H9 (cell line): ENCODE measurements at regions not wholly inside any gene's neighbourhood (a gene's known extent, or its start where the extent isn't known, plus 50 kb on each side); places are given as distances from the start of the nearest gene placed in this dataset.

Experiments used
- DNase-seq: peaks from one replicate; pipeline ENCODE4 v3.0.0-alpha.2; 2017
- H2AFZ ChIP-seq: one replicate; pipeline ENCODE4 v1.6.1; 2013; ENCODE audit warnings: mild to moderate bottlenecking, low read length, control low read depth, moderate library complexity
- H2AK5ac ChIP-seq: 2 replicates; pipeline ENCODE4 v1.6.1; 2013; ENCODE audit warnings: low read length, control low read depth, mixed read lengths; ENCODE audit not compliant: insufficient read length
- H2BK120ac ChIP-seq: one replicate; pipeline ENCODE4 v1.6.1; 2013; ENCODE audit warnings: low read depth, mild to moderate bottlenecking, low read length, control low read depth, inconsistent platforms; ENCODE audit not compliant: poor library complexity, severe bottlenecking
- H2BK12ac ChIP-seq: 2 replicates; pipeline ENCODE4 v1.6.1; 2013; ENCODE audit warnings: low read length, control low read depth, mixed read lengths, low read depth; ENCODE audit not compliant: insufficient read length
- H2BK15ac ChIP-seq: 2 replicates; pipeline ENCODE4 v1.6.1; 2013; ENCODE audit warnings: low read depth, low read length, control low read depth
- H2BK20ac ChIP-seq: one replicate; pipeline ENCODE4 v1.6.1; 2013; ENCODE audit warnings: low read depth, mild to moderate bottlenecking, low read length, control low read depth, inconsistent platforms; ENCODE audit not compliant: poor library complexity, severe bottlenecking
- H2BK5ac ChIP-seq: 2 replicates; pipeline ENCODE4 v1.6.1; 2013; ENCODE audit warnings: low read length, control low read depth, mixed read lengths; ENCODE audit not compliant: insufficient read length
- H3K14ac ChIP-seq: 2 replicates; pipeline ENCODE4 v1.6.1; 2013; ENCODE audit warnings: low read length, control low read depth; ENCODE audit not compliant: insufficient read depth
- H3K18ac ChIP-seq: 2 replicates; pipeline ENCODE4 v1.6.1; 2013; ENCODE audit warnings: low read depth, mild to moderate bottlenecking, mixed read lengths, low read length, control low read depth; ENCODE audit not compliant: insufficient read length
- H3K23ac ChIP-seq: 2 replicates; pipeline ENCODE4 v1.6.1; 2013; ENCODE audit warnings: low read length, control low read depth, mixed read lengths, low read depth; ENCODE audit not compliant: insufficient read length
- H3K23me2 ChIP-seq: 2 replicates; pipeline ENCODE4 v1.6.1; 2013; ENCODE audit warnings: low read depth, mild to moderate bottlenecking, mixed read lengths, low read length, control low read depth; ENCODE audit not compliant: insufficient read length, poor library complexity, severe bottlenecking
- H3K27ac ChIP-seq: 2 replicates; pipeline ENCODE4 v1.5.1; 2013; ENCODE audit warnings: low read length, control low read depth, mixed read lengths, low read depth; ENCODE audit not compliant: insufficient read length
- H3K27me3 ChIP-seq: 2 replicates; pipeline ENCODE4 v1.6.1; 2013; ENCODE audit warnings: low read length, control low read depth, inconsistent platforms; ENCODE audit not compliant: insufficient read depth
- H3K4ac ChIP-seq: 2 replicates; pipeline ENCODE4 v1.6.1; 2013; ENCODE audit warnings: low read depth, mild to moderate bottlenecking, control low read depth, inconsistent platforms, low read length, moderate library complexity
- H3K4me1 ChIP-seq: 2 replicates; pipeline ENCODE4 v1.6.1; 2013; ENCODE audit warnings: low read length, control low read depth, inconsistent platforms; ENCODE audit not compliant: insufficient read depth
- H3K4me2 ChIP-seq: 2 replicates; pipeline ENCODE4 v1.6.1; 2013; ENCODE audit warnings: low read length, control low read depth, mixed read lengths; ENCODE audit not compliant: insufficient read length, insufficient read depth
- H3K56ac ChIP-seq: 2 replicates; pipeline ENCODE4 v1.6.1; 2013; ENCODE audit warnings: low read depth, mild to moderate bottlenecking, mixed read lengths, low read length, control low read depth; ENCODE audit not compliant: insufficient read length
- H3K79me1 ChIP-seq: 2 replicates; pipeline ENCODE4 v1.6.1; 2013; ENCODE audit warnings: low read depth, mild to moderate bottlenecking, moderate library complexity, low read length, control low read depth, inconsistent platforms; ENCODE audit not compliant: insufficient read depth, poor library complexity, severe bottlenecking
- H3K79me2 ChIP-seq: 2 replicates; pipeline ENCODE4 v1.6.1; 2013; ENCODE audit warnings: low read length, control low read depth, inconsistent platforms; ENCODE audit not compliant: insufficient read depth
- H3K9ac ChIP-seq: 2 replicates; pipeline ENCODE4 v1.6.1; 2013; ENCODE audit warnings: low read length, control low read depth, mixed read lengths; ENCODE audit not compliant: insufficient read length; ENCODE audit errors: extremely low read depth
- H3K9me3 ChIP-seq: one replicate; pipeline ENCODE4 v1.6.1; 2013; ENCODE audit warnings: low read depth, low read length, inconsistent platforms; ENCODE audit not compliant: control insufficient read depth
- H3T11ph ChIP-seq: one replicate; pipeline ENCODE4 v1.6.1; 2013; ENCODE audit warnings: mild to moderate bottlenecking, low read length, control low read depth, inconsistent platforms
- H4K20me1 ChIP-seq: one replicate; pipeline ENCODE4 v1.6.1; 2013; ENCODE audit not compliant: control insufficient read depth, insufficient read length, insufficient read depth
- H4K5ac ChIP-seq: 2 replicates; pipeline ENCODE4 v1.6.1; 2013; ENCODE audit warnings: low read depth, mild to moderate bottlenecking, mixed read lengths, low read length, control low read depth; ENCODE audit not compliant: insufficient read length
- H4K8ac ChIP-seq: replicated peaks from 2 replicates; pipeline ENCODE4 v1.6.1; 2013; ENCODE audit warnings: low read length, control low read depth, mixed read lengths, low read depth; ENCODE audit not compliant: insufficient read length
- H4K91ac ChIP-seq: 2 replicates; pipeline ENCODE4 v1.6.1; 2013; ENCODE audit warnings: low read depth, mild to moderate bottlenecking, moderate library complexity, mixed read lengths, low read length, control low read depth; ENCODE audit not compliant: insufficient read length
- H3K27ac Mint-ChIP-seq, 3 experiments: 2 replicates in 2 of 3; 3 replicates in 1 of 3; pipeline ENCODE4 v1.8.0; 2020 to 2021; ENCODE audit warnings: mixed read lengths in 3 of 3, mild to moderate bottlenecking in 1 of 3, moderate library complexity in 1 of 3
- H3K27me3 Mint-ChIP-seq: 2 replicates; pipeline ENCODE4 v1.8.0; 2021; ENCODE audit warnings: low read depth, mild to moderate bottlenecking, moderate library complexity, mixed read lengths
- H3K36me3 Mint-ChIP-seq, 3 experiments: 2 replicates in 2 of 3; 3 replicates in 1 of 3; pipeline ENCODE4 v1.8.0; 2020 to 2021; ENCODE audit warnings: low read depth in 3 of 3, mixed read lengths in 3 of 3; ENCODE audit not compliant: insufficient read depth in 1 of 3
- H3K4me1 Mint-ChIP-seq, 2 experiments: 2 replicates each; pipeline ENCODE4 v1.8.0; 2020; ENCODE audit warnings: mixed read lengths in 2 of 2
- H3K4me3 Mint-ChIP-seq, 2 experiments: 2 replicates in 1 of 2; 3 replicates in 1 of 2; pipeline ENCODE4 v1.8.0; 2020 to 2021; ENCODE audit warnings: mild to moderate bottlenecking in 2 of 2, mixed read lengths in 2 of 2, moderate library complexity in 1 of 2
- H3K9me3 Mint-ChIP-seq, 2 experiments: 2 replicates in 1 of 2; 3 replicates in 1 of 2; pipeline ENCODE4 v1.8.0; 2020; ENCODE audit warnings: mild to moderate bottlenecking in 2 of 2, mixed read lengths in 2 of 2, moderate library complexity in 1 of 2
- CTCF ChIP-seq: fragments of 200-600 bp; sonication (generic); conservative IDR thresholded peaks from 3 replicates; pipeline ENCODE4 v1.8.0; 2021; ENCODE audit warnings: antibody characterized with exemption, mild to moderate bottlenecking
- WGBS: extraction: QIAGEN DNeasy Blood & Tissue Kit; methylation state at CpG from one replicate; pipeline ENCODE4 v1.1.7; 2013; ENCODE audit warnings: missing lambda C conversion rate, low lambda C conversion rate, mixed read lengths; ENCODE audit not compliant: insufficient read length; ENCODE audit errors: extremely low coverage; 5-methylcytosine and 5-hydroxymethylcytosine counted together

- no peak overlapping the region for H2BK5ac ChIP-seq
- Mint-ChIP-seq H3K4me1 (no peaks in the 10 kb centered on the region), H3K27ac (no peak overlapping the region), H3K4me3 (no peak overlapping the region), H3K9me3 (peaks cover 0 to 4% of the 10 kb centered on the region in 2 experiments; a peak in 3 of 5 replicates), H3K36me3 (peaks cover 0 to 4% (median 0%) of the 10 kb centered on the region in 3 experiments; a peak in 1 of 7 replicates), H3K27me3 (no peaks in the 10 kb centered on the region)
- H2AFZ ChIP-seq = no peak overlapping the region
- H4K91ac ChIP-seq = no peak overlapping the region
- DNase-seq = no peak
- no peaks in the 10 kb centered on the region for H3K4me1 ChIP-seq
- H3K23me2 ChIP-seq = no peaks in the 10 kb centered on the region
- no peak overlapping the region for H2AK5ac ChIP-seq
- H3K14ac ChIP-seq = no peak overlapping the region
- H3T11ph ChIP-seq = no peak overlapping the region
- H3K79me2 ChIP-seq = no peaks in the 10 kb centered on the region
- H4K20me1 ChIP-seq = no peaks in the 10 kb centered on the region
- H3K4ac ChIP-seq = no peak overlapping the region
- no peak overlapping the region for H3K23ac ChIP-seq
- H2BK120ac ChIP-seq = no peak overlapping the region
- H4K5ac ChIP-seq = no peak overlapping the region
- no peak for TF ChIP-seq CTCF
- no peak overlapping the region for H3K56ac ChIP-seq
- WGBS = no CpG with 5 or more reads among the region's 2 CpGs
- no peak overlapping the region for H3K4me2 ChIP-seq
- H2BK15ac ChIP-seq = no peak overlapping the region
- no peak overlapping the region for H4K8ac ChIP-seq
- H3K79me1 ChIP-seq = no peaks in the 10 kb centered on the region
- H3K9ac ChIP-seq = no peak overlapping the region
- no peak overlapping the region for H3K18ac ChIP-seq
- H3K27ac ChIP-seq = no peak overlapping the region
- H3K27me3 ChIP-seq = no peaks in the 10 kb centered on the region
- H2BK20ac ChIP-seq = no peak overlapping the region
- no peak overlapping the region for H2BK12ac ChIP-seq
- H3K9me3 ChIP-seq = no peaks in the 10 kb centered on the region
Observed at GRCh38 chr2:53362934-53363333, 404.7 kb upstream of the CHAC2 start.
